GM12891 (cell line): ENCODE measurements at regions not wholly inside any gene's neighbourhood (a gene's known extent, or its start where the extent isn't known, plus 50 kb on each side); places are given as distances from the start of the nearest gene placed in this dataset.

Experiments
- DNase-seq: peaks from one replicate; pipeline ENCODE4 v3.0.0; 2011; ENCODE audit warnings: low spot score; ENCODE audit not compliant: insufficient read length
- FAIRE-seq: peaks from 2 replicates; lab custom pipeline; 2011; peaks lifted over from hg19 to GRCh38; lab: Jason Lieb, UNC
- PAX5 ChIP-seq: IDR thresholded peaks from 2 replicates; pipeline ENCODE4 v1.6.1; 2011; ENCODE audit warnings: low read length, moderate library complexity, mild to moderate bottlenecking; ENCODE audit not compliant: insufficient read depth, severe bottlenecking
- POLR2A ChIP-seq: IDR thresholded peaks from 2 replicates; pipeline ENCODE4 v1.6.1; 2011; ENCODE audit warnings: low read depth, low read length, control low read depth
- POLR2AphosphoS5 ChIP-seq: IDR thresholded peaks from 2 replicates; pipeline ENCODE4 v1.6.1; 2011; ENCODE audit warnings: low read depth, low read length, control low read depth
- POU2F2 ChIP-seq: IDR thresholded peaks from 2 replicates; pipeline ENCODE4 v1.6.1; 2011; ENCODE audit warnings: low read depth, mild to moderate bottlenecking, control low read depth, low read length, moderate library complexity
- SPI1 ChIP-seq: IDR thresholded peaks from 2 replicates; pipeline ENCODE4 v1.6.1; 2011; ENCODE audit warnings: low read depth, low read length, control low read depth
- TAF1 ChIP-seq: IDR thresholded peaks from 2 replicates; pipeline ENCODE4 v1.6.1; 2011; ENCODE audit warnings: low read depth, low read length, control low read depth

DNA sequence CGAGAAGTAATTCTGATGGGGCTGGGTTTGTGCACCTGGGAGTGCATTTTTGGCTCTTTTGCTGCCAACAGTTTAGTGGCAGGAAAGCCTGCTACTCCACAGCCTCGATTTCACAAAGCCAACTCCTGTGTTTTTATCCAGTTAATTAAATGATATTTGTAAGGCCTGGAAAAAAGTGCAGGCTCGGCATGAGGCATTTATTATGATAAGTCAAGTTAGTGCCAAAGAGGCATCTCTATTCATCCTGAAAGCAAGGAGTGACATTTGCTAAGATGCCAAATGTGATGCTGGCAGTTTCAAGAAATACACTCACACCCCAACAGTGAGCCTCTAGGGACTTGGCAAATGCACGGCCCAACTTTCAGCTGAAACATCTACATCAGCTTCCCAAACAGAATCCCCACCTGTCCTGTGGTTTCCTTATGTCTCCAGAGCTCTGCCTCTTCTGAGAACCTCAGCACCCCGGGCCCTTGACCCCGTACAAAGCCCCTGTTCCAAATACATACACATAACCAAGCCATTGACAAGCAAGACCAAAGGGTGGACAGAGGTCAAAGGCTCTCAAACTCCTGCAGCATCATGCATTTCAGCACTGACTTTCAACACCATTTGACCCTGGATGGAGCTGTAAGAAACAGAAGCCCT, 955.1 kb upstream of the TMEM132C start:
- FAIRE-seq: no peak
- TF ChIP-seq SPI1 (no peak), POU2F2 (no peak)
- no peak for DNase-seq

DNA sequence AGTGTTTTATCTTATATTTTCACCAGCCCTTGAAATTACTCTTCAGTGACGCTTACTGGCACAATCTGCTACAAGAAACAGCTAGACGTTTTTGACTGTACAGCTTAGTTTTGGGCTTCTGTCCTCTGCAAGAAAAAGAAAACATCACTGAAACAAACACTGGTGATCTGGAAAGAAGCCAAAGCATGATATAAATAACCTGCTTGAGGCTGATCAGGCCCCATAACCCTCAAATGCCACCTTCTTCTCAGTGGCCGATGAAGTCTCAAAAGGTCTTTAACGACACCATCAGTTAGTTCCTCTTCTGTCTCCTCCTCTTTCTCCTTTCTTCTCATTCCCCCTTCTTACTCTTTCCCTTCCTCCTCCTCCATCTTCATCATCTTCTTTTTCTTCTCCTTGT, 942.3 kb upstream of the TMEM132C start:
- TF ChIP-seq POU2F2 (no peak), POLR2AphosphoS5 (no peak), POLR2A (no peak), TAF1 (no peak), SPI1 (no peak), PAX5 (no peak)
- FAIRE-seq (no peak), DNase-seq (no peak)

DNA sequence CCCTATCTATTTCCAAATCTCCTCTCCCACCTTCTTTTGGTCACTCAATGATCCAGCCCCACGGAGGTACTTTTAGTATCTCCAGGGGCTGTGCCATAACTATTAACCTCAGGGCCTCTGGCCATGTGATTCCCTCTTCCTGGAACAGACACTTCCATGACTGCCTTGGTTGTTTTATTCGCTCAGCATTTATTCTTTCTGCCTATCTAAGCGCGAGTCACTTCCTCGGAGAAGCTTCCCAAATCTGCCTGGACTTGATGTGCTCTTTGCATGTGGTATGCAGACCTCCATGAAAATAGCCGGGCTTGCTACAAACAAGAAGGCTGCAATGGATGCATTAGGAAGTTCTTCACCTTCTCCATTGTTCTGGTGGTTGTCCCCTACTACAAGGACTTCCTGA, 939.0 kb upstream of the TMEM132C start:
- no peak for DNase-seq
- TF ChIP-seq POLR2A (no peak), POU2F2 (no peak), TAF1 (no peak), PAX5 (no peak), POLR2AphosphoS5 (no peak), SPI1 (no peak)
- no peak for FAIRE-seq

DNA sequence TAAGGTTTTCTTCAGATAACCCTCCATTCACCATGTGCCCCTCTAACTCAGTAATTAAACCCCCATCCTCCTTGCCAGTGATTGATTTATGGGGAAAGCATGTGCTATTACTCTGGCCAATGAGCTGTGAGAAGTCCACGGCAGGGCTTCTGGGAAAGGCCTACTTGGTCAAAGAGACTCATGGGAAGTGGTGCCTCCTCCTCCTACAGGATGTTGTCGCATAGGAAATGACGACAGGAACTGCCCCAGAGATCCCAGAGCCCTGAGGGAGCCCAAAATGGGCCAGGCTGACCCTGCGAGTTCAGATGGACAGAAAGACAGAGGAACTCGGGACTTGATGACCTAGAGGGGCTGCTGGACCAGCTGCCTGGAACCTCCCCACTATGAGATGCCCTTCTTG, 938.1 kb upstream of the TMEM132C start:
- FAIRE-seq: no peak
- DNase-seq: no peak
- TF ChIP-seq POU2F2 (no peak), POLR2AphosphoS5 (no peak), PAX5 (no peak), SPI1 (no peak)

DNA sequence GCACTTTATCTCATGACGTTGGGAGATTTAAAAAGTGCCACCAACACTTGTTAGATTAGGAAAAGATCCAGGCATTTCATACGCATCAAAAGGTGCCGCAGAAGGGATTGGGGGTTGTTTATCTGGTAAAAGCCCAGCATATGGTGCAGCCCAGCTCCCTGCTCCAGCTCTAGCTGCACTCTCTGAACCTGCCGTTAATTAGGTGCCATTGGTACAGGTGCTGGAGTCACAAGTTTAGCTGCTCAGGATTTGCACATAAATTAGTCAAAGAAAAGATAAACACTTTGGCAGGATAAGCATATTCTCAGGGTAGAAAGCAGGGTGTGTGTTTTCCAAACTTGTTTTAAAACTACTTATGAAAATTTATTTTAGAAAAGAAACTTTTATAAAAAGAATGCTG, 932.6 kb upstream of the TMEM132C start:
- DNase-seq (no peak), FAIRE-seq (no peak)
- TF ChIP-seq POLR2A (no peak), TAF1 (no peak), POLR2AphosphoS5 (no peak), POU2F2 (no peak), SPI1 (no peak), PAX5 (no peak)

DNA sequence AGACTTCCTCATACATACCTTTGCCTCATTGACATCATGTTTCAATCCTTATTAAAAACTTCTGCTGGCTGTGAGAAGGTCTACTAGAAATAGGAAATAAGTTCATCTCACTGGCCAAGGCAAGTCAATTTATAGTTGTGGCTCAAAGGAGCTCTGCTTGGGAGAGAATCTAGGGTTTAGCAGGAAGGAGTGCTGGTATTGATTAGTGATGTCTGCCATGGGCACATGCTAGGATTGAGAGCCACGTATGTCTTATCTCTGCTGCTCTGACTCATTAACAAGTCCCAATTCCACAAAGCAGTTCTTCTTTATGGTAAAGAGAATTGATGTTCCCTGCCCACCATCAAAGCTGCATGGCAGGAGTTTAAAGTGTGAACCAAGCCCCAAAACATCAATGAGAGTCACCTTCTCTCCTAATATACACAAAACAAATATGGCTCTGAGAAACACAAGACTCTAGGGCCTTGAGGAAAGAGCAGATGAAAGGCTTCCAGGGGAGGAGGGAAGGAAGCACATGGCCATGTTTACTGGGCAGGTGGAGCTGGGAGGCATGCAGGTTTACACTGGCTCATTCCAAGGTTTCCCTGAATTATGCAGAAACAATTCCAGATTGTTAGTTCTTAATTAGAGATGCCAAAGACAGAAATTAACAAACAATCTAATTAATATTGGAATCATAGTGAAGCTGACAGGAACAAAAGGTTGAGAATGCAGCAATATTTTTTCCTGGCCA, 931.9 kb upstream of the TMEM132C start:
- TF ChIP-seq SPI1 (no peak), POLR2AphosphoS5 (no peak), POU2F2 (no peak), PAX5 (no peak), TAF1 (no peak), POLR2A (no peak)
- no peak for DNase-seq
- no peak for FAIRE-seq

DNA sequence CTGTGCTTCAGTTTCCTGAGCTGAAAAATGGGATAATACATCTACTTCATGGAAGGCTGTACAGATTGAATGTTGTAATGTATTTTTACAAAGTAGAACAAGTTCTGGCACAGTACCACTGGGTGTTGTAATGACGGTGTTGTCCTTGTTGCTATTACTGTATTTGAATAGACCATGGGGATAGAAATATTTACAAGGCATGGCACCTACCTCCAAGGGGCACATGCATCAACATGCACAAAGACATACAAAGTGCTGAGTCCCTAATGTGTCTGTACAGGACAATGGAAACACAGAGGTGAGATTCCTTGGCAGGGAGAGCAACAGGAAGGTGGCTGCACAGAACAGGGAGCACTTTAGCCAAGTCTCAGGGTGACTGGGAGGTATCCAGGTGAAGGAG, 930.6 kb upstream of the TMEM132C start:
- FAIRE-seq (no peak), DNase-seq (no peak)
- TF ChIP-seq SPI1 (no peak), PAX5 (no peak), POLR2A (no peak), POU2F2 (no peak), TAF1 (no peak), POLR2AphosphoS5 (no peak)

DNA sequence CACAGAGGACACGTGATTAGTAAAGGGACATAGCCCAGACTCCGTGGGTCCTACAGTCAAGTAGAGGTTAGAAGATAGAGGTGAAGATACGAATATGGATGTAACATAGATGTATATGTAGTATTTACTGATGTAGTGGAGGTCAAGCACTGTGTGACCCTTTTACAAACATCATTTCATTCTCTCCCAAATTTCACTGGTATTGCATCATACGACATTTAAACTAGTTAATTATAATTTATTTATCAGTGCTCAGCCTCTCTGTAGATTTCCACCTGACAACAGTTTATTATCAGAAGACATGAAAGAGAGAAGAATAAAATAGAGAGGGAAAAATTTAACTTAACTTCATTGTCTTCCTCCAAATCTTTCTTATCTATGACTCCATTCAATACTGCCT, 927.9 kb upstream of the TMEM132C start:
- TF ChIP-seq POLR2AphosphoS5 (no peak), POU2F2 (no peak), TAF1 (no peak), POLR2A (no peak), PAX5 (no peak), SPI1 (no peak)
- DNase-seq (no peak), FAIRE-seq (no peak)

DNA sequence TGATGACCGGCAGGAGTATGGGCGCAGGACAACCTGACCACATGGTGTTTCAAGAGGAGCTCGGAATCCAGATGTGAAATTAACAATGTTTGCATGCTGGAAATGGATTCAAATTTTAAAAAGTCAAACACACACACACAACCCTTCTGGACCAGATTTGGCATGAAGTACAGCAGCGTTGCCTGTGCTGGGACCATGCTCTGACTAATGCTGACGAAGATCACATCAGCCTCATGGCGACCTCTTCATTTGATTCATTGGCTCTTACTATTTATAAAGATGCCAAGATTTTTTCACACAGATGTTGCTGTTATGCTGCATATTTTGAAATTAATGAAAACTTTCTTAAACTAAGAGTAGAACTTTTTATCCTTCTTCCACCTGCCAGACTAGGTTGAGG, 926.6 kb upstream of the TMEM132C start:
- FAIRE-seq: no peak
- TF ChIP-seq SPI1 (no peak), PAX5 (no peak), POLR2A (no peak), TAF1 (no peak), POU2F2 (no peak), POLR2AphosphoS5 (no peak)
- DNase-seq: no peak

DNA sequence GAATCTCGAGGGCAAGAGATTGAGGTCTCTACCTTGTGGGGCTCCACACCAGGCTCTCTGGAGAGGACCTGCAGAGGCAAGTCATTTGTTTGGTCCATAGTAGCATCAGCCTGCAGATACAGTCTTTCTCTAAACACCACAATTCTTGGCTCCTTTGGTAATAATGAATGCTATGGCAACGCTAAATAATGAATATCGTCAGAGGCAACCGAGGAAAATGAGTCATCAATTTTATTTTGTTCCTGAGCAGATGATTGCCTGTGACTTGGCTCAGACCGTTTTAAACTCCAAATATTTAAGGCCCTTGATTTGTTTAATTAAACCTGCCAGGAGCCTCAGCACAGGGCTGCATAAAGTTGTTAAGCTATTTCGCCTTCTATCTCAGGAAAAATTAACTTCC, 924.1 kb upstream of the TMEM132C start:
- TF ChIP-seq TAF1: no peak
- TF ChIP-seq POU2F2: no peak
- TF ChIP-seq PAX5: no peak
- no peak for TF ChIP-seq POLR2AphosphoS5
- no peak for TF ChIP-seq POLR2A
- no peak for TF ChIP-seq SPI1
- FAIRE-seq (no peak), DNase-seq (no peak)

DNA sequence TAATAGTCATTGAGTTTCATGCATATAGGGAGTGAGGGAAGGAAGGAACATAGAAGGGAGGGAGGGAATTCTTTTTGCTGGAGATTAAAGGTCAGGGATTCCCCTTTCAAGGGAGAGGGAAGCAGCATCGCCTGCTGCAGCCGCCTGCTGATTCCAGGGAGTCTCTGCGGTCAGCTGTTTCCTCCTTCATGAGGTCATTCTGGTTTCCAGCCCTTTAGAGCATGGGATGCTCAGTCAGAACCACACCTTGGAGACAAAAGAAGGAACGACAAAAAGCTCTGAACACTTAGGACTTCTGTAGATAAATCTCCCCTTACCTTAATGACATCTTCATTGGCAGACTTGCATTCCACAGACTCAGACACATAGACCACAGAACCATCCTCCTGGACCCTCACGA, 923.0 kb upstream of the TMEM132C start:
- DNase-seq (no peak), FAIRE-seq (no peak)
- TF ChIP-seq SPI1: no peak
- no peak for TF ChIP-seq POLR2A
- no peak for TF ChIP-seq POLR2AphosphoS5
- TF ChIP-seq POU2F2: no peak
- TF ChIP-seq TAF1: no peak
- no peak for TF ChIP-seq PAX5
